Mesothelial cell of epicardium (in vitro differentiated cells): ENCODE measurements at regions not wholly inside any gene's neighbourhood (a gene's known extent, or its start where the extent isn't known, plus 50 kb on each side); places are given as distances from the start of the nearest gene placed in this dataset.
"Not testable (repeated sequence)": the region's sequence is repeated elsewhere in the genome, so short reads cannot be mapped to it uniquely, and the experiment has no call there.

Source experiments
- DNase-seq, 2 experiments: peaks; one replicate each; pipeline ENCODE4 v3.0.0; 2021; ENCODE audit warnings: low spot score in 2 of 2; ENCODE audit not compliant: unreplicated experiment in 2 of 2
- H3K27ac Mint-ChIP-seq: 2 replicates; pipeline ENCODE4 v1.8.0; 2021; ENCODE audit warnings: mixed read lengths
- H3K27me3 Mint-ChIP-seq: 2 replicates; pipeline ENCODE4 v1.8.0; 2021; ENCODE audit warnings: low read depth, mixed read lengths
- H3K36me3 Mint-ChIP-seq: 2 replicates; pipeline ENCODE4 v1.8.0; 2021; ENCODE audit warnings: mixed read lengths
- H3K4me1 Mint-ChIP-seq: 2 replicates; pipeline ENCODE4 v1.8.0; 2021; ENCODE audit warnings: mixed read lengths
- H3K4me3 Mint-ChIP-seq: 2 replicates; pipeline ENCODE4 v1.8.0; 2021; ENCODE audit warnings: mild to moderate bottlenecking, moderate library complexity, mixed read lengths
- H3K9me3 Mint-ChIP-seq: 2 replicates; pipeline ENCODE4 v1.8.0; 2021; ENCODE audit warnings: mixed read lengths
- CTCF ChIP-seq: fragments of 200-600 bp; sonication (generic); IDR thresholded peaks from one replicate; pipeline ENCODE4 v1.5.0; 2021; ENCODE audit warnings: antibody characterized with exemption; ENCODE audit not compliant: unreplicated experiment

- H3K27me3 Mint-ChIP-seq = no peaks in the 10 kb centered on the region
- no peak for DNase-seq
- TF ChIP-seq CTCF = no peak
These were observed 135.8 kb upstream of the NDST3 start for GRCh38 chr4:117898496-117898895.

GRCh38 chr4:117900832-117901231 lies 133.5 kb upstream of the NDST3 start:
- no peak overlapping the region for H3K4me3 Mint-ChIP-seq
- no peak overlapping the region for H3K27ac Mint-ChIP-seq
- H3K9me3 Mint-ChIP-seq = peaks cover 5% of the 10 kb centered on the region
- H3K4me1 Mint-ChIP-seq = no peaks in the 10 kb centered on the region
- DNase-seq = no peak
- no peaks in the 10 kb centered on the region for H3K27me3 Mint-ChIP-seq
- H3K36me3 Mint-ChIP-seq = no peaks in the 10 kb centered on the region
- no peak for TF ChIP-seq CTCF

More at GRCh38 chr4:117898496-117898895, 135.8 kb upstream of the NDST3 start:
- H3K27ac Mint-ChIP-seq = no peak overlapping the region
- H3K36me3 Mint-ChIP-seq = no peaks in the 10 kb centered on the region
- peaks cover 5% of the 10 kb centered on the region for H3K9me3 Mint-ChIP-seq
- no peak overlapping the region for H3K4me3 Mint-ChIP-seq
- H3K4me1 Mint-ChIP-seq = peaks cover 2% of the 10 kb centered on the region

- TF ChIP-seq CTCF = no peak
- Mint-ChIP-seq H3K4me3 (no peak overlapping the region), H3K36me3 (no peaks in the 10 kb centered on the region), H3K4me1 (no peaks in the 10 kb centered on the region), H3K27me3 (no peaks in the 10 kb centered on the region), H3K27ac (no peak overlapping the region), H3K9me3 (peaks cover 12% of the 10 kb centered on the region)
- DNase-seq = no peak
These were observed 126.6 kb upstream of the NDST3 start for GRCh38 chr4:117907646-117908045.

GRCh38 chr4:117908306-117909207 lies 125.7 kb upstream of the NDST3 start:
- no peak overlapping the region for H3K4me3 Mint-ChIP-seq
- no peaks in the 10 kb centered on the region for H3K4me1 Mint-ChIP-seq
- H3K9me3 Mint-ChIP-seq = peaks cover 20% of the 10 kb centered on the region
- no peak for TF ChIP-seq CTCF
- no peak for DNase-seq
- H3K36me3 Mint-ChIP-seq = peaks cover 3% of the 10 kb centered on the region
- no peaks in the 10 kb centered on the region for H3K27me3 Mint-ChIP-seq
- H3K27ac Mint-ChIP-seq = no peak overlapping the region

GRCh38 chr4:117916728-117917127 lies 117.6 kb upstream of the NDST3 start:
- peaks cover 3% of the 10 kb centered on the region for H3K36me3 Mint-ChIP-seq
- no peak overlapping the region for H3K4me3 Mint-ChIP-seq
- TF ChIP-seq CTCF = no peak
- H3K4me1 Mint-ChIP-seq = no peaks in the 10 kb centered on the region
- no peak for DNase-seq
- H3K27ac Mint-ChIP-seq = no peak overlapping the region
- peaks cover 46% of the 10 kb centered on the region for H3K9me3 Mint-ChIP-seq
- H3K27me3 Mint-ChIP-seq = no peaks in the 10 kb centered on the region

- H3K36me3 Mint-ChIP-seq, DNase-seq, H3K4me1 Mint-ChIP-seq, H3K27me3 Mint-ChIP-seq, H3K4me3 Mint-ChIP-seq, H3K27ac Mint-ChIP-seq: not testable (repeated sequence)
- H3K9me3 Mint-ChIP-seq = peaks cover 30% of the 10 kb centered on the region
These were observed 112.0 kb upstream of the NDST3 start for GRCh38 chr4:117922311-117922710.

GRCh38 chr4:117927823-117928222 lies 106.5 kb upstream of the NDST3 start:
- not testable (repeated sequence) for H3K4me3 Mint-ChIP-seq, H3K36me3 Mint-ChIP-seq, H3K27me3 Mint-ChIP-seq, DNase-seq, H3K4me1 Mint-ChIP-seq, H3K27ac Mint-ChIP-seq
- H3K9me3 Mint-ChIP-seq = peaks cover 22% of the 10 kb centered on the region
